IPS DF 4.7 (cell line): ENCODE measurements at regions not wholly inside any gene's neighbourhood (a gene's known extent, or its start where the extent isn't known, plus 50 kb on each side); places are given as distances from the start of the nearest gene placed in this dataset.

ENCODE experiments used
- DNase-seq: peaks from one replicate; pipeline ENCODE4 v3.0.0-alpha.2; 2013; ENCODE audit warnings: low spot score; ENCODE audit errors: extremely low read depth

DNA sequence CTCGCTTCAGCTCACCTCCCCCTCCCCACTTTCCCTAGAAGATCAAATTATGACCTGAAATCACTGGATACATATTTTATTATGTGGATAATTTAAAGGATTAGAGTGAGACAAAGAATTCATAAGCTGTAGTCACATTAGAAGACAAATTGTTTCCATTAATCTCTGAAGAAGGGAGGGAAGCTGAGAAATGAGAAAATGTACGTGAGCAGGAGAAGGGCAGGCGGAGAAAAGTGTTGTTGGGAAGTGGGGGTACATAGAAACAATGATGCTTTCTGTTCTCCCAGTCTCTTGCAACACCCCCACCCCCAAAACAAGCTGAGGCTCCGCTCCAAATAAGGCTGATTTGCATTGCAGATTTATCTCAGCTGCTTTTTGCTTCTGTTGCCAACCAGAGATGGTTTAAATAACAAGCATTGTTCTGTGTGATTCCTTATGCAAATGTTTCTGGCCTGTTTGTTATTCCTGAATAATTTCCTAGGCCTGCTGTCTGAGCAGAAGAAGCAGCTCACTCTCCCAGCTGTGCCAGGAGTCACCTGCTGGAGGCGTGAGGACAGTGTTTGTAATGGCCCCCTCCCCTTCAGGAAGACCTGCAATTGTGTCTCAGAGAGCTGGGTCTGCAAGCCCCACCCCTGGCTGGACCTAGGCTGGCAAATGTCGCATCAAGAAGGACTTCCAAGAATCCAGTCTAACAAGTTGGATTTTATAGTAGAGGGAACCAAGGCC, 121.8 kb upstream of the TNR start:
- DNase-seq: peak; percentile 69

GRCh38 chr1:175864625-175865024, 121.2 kb upstream of the TNR start:
- no peak for DNase-seq

- DNase-seq: no peak
Measured at GRCh38 chr1:175864183-175864582, 120.8 kb upstream of the TNR start.

DNA sequence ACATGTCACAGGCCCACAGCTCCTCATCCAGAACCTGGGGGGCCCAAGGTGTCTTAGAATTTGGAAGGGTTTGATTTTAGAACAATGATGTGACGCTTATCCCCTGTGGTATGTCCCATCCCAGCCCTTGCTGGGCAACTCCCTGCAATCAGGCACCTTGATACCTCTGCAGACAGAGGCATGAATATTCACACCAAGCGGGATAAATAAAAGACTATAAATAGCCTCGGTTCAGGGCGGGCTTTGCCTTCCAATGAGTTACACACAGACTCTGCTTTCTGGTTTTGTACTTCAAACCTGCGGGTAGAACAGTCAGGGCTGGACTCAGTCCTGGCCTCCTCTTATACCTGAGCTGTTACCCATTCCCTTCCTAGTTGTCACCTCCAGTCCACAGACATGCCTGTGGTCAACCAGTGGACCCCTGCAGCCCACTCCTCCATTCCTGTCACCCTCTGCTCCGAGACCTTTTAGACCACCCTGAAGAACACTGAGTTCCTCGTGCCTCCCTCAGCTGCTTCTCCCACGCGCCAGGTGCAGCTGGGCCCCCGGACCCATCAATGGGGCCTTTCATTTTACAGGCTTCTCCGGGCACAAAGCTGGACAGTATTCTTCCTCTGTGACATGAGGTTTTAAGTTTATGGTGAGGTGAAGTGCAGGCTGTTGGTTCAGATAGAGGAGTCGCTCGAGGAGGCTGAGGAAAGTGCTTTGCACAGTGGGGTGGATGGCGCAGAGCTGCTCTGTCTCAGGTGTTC, 120.1 kb upstream of the TNR start:
- DNase-seq: no peak

GRCh38 chr1:175862408-175862807, 119.0 kb upstream of the TNR start:
- no peak for DNase-seq

- no peak for DNase-seq
Measured at GRCh38 chr1:175861626-175862367, 118.4 kb upstream of the TNR start.

- DNase-seq: no peak
Measured at GRCh38 chr1:175857756-175858155, 114.4 kb upstream of the TNR start.

GRCh38 chr1:175853681-175854080, 110.3 kb upstream of the TNR start:
- no peak for DNase-seq

DNA sequence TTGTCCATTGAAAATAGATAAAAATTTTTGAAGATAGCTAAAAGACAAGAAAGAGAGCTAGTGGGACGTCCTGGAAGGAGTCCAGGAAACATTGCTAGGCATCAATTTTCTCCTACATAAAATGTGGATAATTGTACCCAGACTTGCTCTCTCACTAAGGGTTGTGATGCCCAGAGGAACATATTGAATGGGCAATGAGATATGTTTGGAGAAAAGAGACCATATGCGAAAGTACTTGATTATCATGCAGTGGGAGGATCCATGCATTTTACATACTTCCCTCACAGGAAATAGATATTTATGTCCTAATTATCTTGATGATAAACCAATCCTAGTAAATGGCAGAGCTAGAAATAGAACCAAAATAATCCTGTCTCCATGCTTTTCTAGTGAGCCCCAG, 108.4 kb upstream of the TNR start:
- DNase-seq: no peak

GRCh38 chr1:175848329-175848728, 104.9 kb upstream of the TNR start:
- DNase-seq: no peak

GRCh38 chr1:175845985-175846384, 102.6 kb upstream of the TNR start:
- no peak for DNase-seq

DNA sequence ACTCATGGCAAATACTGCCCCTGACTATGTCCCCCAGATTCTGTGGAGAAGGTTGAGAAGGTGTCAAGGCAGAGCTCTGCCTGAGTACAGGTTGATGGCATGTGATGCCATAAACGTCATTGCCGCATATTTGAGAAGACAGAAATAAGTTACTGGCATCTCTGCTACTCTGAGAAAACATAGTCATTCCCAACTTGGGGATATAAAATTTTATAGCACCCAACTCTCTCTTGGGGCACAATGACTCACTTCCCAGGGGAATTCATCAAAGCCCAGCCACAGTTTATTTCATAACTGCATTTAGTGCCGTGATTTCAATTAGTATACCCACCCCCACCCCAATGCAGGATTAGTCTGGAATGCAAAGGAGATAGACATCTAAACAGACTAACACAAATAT, 101.9 kb upstream of the TNR start:
- no peak for DNase-seq

DNA sequence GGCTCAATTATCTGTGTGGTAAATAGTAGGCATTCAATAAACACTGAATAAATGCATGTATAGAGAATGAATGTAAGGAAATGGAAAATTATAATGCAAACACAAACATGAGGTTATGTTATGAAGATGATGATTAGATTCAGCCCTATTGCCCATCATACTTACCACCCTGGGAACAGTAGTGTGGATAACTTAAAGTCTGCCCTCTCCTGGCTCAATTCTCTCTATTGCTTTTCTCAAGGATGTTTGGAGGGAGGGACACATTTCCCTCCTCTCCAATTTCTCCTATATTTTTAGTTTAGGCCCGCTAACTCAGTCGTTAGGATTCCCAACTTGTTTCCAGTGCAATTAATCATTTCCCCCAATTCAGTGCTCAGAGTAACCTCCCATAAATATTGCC, 101.5 kb upstream of the TNR start:
- DNase-seq: no peak

DNA sequence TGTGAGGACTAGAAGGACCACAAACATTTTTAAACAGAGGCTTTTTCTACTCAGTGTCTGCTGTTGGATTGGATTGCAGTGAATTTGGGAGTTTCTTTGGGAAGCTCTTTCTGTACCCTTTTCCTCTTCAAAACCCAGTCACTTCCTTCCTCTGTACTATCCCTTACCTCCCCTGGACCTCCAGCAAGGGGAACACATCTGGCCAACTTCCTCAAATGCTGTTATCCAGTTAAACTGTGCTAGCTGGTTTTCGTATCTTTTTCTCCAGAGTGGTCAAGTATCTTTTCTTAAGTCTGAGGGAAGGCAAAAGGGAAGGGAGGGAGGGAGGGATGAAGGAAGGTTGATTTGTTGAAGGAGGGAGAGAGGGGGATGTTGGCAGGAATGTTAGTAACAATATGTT, 99.2 kb upstream of the TNR start:
- DNase-seq: no peak

GRCh38 chr1:175841738-175842187, 98.4 kb upstream of the TNR start:
- DNase-seq: no peak

- DNase-seq: no peak
Measured at GRCh38 chr1:175840787-175841186, 97.4 kb upstream of the TNR start.

GRCh38 chr1:175839779-175840669, 96.6 kb upstream of the TNR start:
- no peak for DNase-seq

GRCh38 chr1:175834597-175834996, 91.2 kb upstream of the TNR start:
- DNase-seq: no peak

DNA sequence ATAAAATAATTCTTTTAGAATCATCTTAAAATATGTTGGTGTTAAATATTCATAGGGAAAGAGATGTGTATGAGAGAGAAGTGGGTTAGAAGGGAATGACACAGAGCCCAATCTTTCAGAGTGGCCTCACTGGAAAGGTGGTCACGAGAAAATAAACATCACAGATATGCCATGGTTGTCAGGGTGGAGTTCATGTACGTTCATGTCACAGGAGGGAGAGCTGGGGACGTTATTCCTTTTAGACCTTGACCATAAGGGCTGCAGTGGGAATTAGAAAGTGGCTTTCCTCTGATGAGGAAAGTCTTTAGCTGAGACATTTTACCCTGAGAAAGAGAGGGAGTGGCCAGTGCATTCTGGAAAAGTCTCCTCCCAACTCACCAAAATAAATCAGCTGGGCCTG, 90.6 kb upstream of the TNR start:
- DNase-seq: no peak

DNA sequence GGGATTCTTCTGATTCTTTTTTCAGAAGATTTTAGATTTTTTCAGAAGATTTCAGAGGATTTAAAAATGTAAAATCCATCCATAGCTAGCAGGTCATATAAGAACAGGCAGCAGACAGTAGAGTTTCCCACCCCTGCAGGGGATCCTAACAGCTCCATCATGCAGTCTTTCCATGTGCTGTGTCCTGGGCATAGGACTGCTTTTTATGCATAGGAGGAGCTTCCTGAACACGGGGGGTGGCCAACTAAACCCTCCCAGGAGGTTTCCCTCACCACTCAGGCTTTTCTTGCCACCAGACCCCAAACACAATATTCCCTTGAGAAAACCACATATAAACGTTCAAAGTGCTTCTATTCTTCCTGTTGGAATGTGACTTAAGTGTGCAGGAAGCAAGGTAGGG, 90.1 kb upstream of the TNR start:
- no peak for DNase-seq

GRCh38 chr1:175830500-175830899, 87.1 kb upstream of the TNR start:
- DNase-seq: no peak
